Nephron progenitor cell (in vitro differentiated cells): ENCODE measurements at regions not wholly inside any gene's neighbourhood (a gene's known extent, or its start where the extent isn't known, plus 50 kb on each side); places are given as distances from the start of the nearest gene placed in this dataset.

ENCODE experiments used
- DNase-seq: peaks from one replicate; pipeline ENCODE4 v3.0.0; 2021
- H3K27ac Mint-ChIP-seq: 2 replicates; pipeline ENCODE4 v1.8.0; 2021; ENCODE audit warnings: mild to moderate bottlenecking, moderate library complexity, mixed read lengths
- H3K27me3 Mint-ChIP-seq: 2 replicates; pipeline ENCODE4 v1.8.0; 2021; ENCODE audit warnings: mild to moderate bottlenecking, low read depth, mixed read lengths; ENCODE audit not compliant: poor library complexity
- H3K36me3 Mint-ChIP-seq: 2 replicates; pipeline ENCODE4 v1.8.0; 2021; ENCODE audit warnings: low read depth, mixed read lengths
- H3K4me1 Mint-ChIP-seq: 2 replicates; pipeline ENCODE4 v1.8.0; 2021; ENCODE audit warnings: mixed read lengths
- H3K4me3 Mint-ChIP-seq: 2 replicates; pipeline ENCODE4 v1.8.0; 2021; ENCODE audit warnings: mild to moderate bottlenecking, moderate library complexity, mixed read lengths
- H3K9me3 Mint-ChIP-seq: 2 replicates; pipeline ENCODE4 v1.8.0; 2021; ENCODE audit warnings: mild to moderate bottlenecking, moderate library complexity, mixed read lengths
- CTCF ChIP-seq: fragments of 200-600 bp; sonication (generic); IDR thresholded peaks from 2 replicates; pipeline ENCODE4 v1.5.0; 2021; ENCODE audit warnings: antibody characterized with exemption

- Mint-ChIP-seq H3K36me3 (no peaks in the 10 kb centered on the region), H3K27me3 (no peaks in the 10 kb centered on the region), H3K27ac (no peak overlapping the region), H3K9me3 (peaks cover 4% of the 10 kb centered on the region), H3K4me1 (no peaks in the 10 kb centered on the region), H3K4me3 (no peak overlapping the region)
- TF ChIP-seq CTCF: no peak
- no peak for DNase-seq
Measured at GRCh38 chr3:21357241-21357640, 393.8 kb downstream of the ZNF385D start.

GRCh38 chr3:21356402-21356801, 394.6 kb downstream of the ZNF385D start:
- Mint-ChIP-seq H3K4me1 (no peaks in the 10 kb centered on the region), H3K9me3 (no peaks in the 10 kb centered on the region), H3K27me3 (no peaks in the 10 kb centered on the region), H3K36me3 (no peaks in the 10 kb centered on the region), H3K27ac (no peak overlapping the region), H3K4me3 (no peak overlapping the region)
- TF ChIP-seq CTCF: no peak
- DNase-seq: no peak

- Mint-ChIP-seq H3K27me3 (peaks cover 5% of the 10 kb centered on the region), H3K36me3 (no peaks in the 10 kb centered on the region), H3K9me3 (no peaks in the 10 kb centered on the region), H3K4me1 (no peaks in the 10 kb centered on the region), H3K27ac (no peak overlapping the region), H3K4me3 (no peak overlapping the region)
- no peak for DNase-seq
- no peak for TF ChIP-seq CTCF
Measured at GRCh38 chr3:21345382-21345976, 405.5 kb downstream of the ZNF385D start.

- Mint-ChIP-seq H3K4me3 (no peak overlapping the region), H3K36me3 (no peaks in the 10 kb centered on the region), H3K27ac (no peak overlapping the region), H3K4me1 (peaks cover 5% of the 10 kb centered on the region), H3K9me3 (peaks cover 8% of the 10 kb centered on the region), H3K27me3 (no peaks in the 10 kb centered on the region)
- no peak for DNase-seq
- no peak for TF ChIP-seq CTCF
Measured at GRCh38 chr3:21331857-21332256, 419.2 kb downstream of the ZNF385D start.

GRCh38 chr3:21331321-21331720, 419.7 kb downstream of the ZNF385D start:
- H3K9me3 Mint-ChIP-seq: peaks cover 8% of the 10 kb centered on the region

More at GRCh38 chr3:21331321-21331720, 419.7 kb downstream of the ZNF385D start:
- H3K36me3 Mint-ChIP-seq: no peaks in the 10 kb centered on the region
- H3K27ac Mint-ChIP-seq: no peak overlapping the region
- H3K4me1 Mint-ChIP-seq: peaks cover 5% of the 10 kb centered on the region
- no peak for TF ChIP-seq CTCF
- no peak overlapping the region for H3K4me3 Mint-ChIP-seq
- no peaks in the 10 kb centered on the region for H3K27me3 Mint-ChIP-seq
- no peak for DNase-seq
